ENCODE measurements at regions not wholly inside any gene's neighbourhood (a gene's known extent, or its start where the extent isn't known, plus 50 kb on each side); places are given as distances from the start of the nearest gene placed in this dataset.

GRCh38 chr13:90321281-90321931 is 1026.1 kb upstream of the MIR17HG start:
- TF ChIP-seq SMAD1 (IDR thresholded peaks at IDR 0.05; ENCODE audit: low read depth, low read length, partially characterized antibody) = no peak
- TF ChIP-seq, protein P1, sequence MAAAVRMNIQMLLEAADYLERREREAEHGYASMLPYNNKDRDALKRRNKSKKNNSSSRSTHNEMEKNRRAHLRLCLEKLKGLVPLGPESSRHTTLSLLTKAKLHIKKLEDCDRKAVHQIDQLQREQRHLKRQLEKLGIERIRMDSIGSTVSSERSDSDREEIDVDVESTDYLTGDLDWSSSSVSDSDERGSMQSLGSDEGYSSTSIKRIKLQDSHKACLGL (CRISPR knock-in tag; IDR thresholded peaks at IDR 0.05; ENCODE audit: borderline replicate concordance, poor library complexity, severe bottlenecking) = no peak

All from K562 (cell line).